C4-2B (cell line): ENCODE measurements at regions not wholly inside any gene's neighbourhood (a gene's known extent, or its start where the extent isn't known, plus 50 kb on each side); places are given as distances from the start of the nearest gene placed in this dataset.
"Not testable (repeated sequence)": the region's sequence is repeated elsewhere in the genome, so short reads cannot be mapped to it uniquely, and the experiment has no call there.

Source experiments
- CTCF ChIP-seq: fragments of 450-650 bp; conservative IDR thresholded peaks from 2 replicates; pipeline ENCODE4 v1.5.1; 2017; ENCODE audit warnings: mild to moderate bottlenecking
- ZFX ChIP-seq: fragments of 450-650 bp; IDR thresholded peaks from 2 replicates; pipeline ENCODE4 v1.6.1; 2017

- TF ChIP-seq CTCF, ZFX: not testable (repeated sequence)
These were observed 320.9 kb downstream of the PCDH11X start for GRCh38 chrX:92100095-92100494.
